ENCODE measurements at regions not wholly inside any gene's neighbourhood (a gene's known extent, or its start where the extent isn't known, plus 50 kb on each side); places are given as distances from the start of the nearest gene placed in this dataset.

DNA sequence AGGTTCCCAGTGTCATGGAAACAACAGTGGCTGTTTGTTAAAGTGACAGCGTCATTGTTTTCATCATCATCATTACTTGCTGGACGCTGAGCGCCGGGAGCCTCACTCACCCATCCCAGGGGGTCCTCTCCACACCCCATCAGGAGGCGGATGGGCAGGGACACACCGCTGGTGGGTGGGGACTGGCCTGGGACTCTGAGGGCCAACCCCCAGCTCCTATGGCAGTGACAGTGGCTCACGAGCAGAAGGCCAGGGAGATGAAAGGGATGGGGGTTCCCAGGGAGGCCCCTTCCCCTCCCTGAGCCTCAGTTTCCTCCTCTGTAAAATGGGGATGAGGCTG lies 76.6 kb upstream of the PRR5 start:
- in situ Hi-C loops (cut with HindIII; ENCODE audit: low pct_unique_long_range_greater_than_20kb, low sequenced_read_pairs): no loop called here
- no peak for DNase-seq (ENCODE audit: low read depth, low spot score)

DNA sequence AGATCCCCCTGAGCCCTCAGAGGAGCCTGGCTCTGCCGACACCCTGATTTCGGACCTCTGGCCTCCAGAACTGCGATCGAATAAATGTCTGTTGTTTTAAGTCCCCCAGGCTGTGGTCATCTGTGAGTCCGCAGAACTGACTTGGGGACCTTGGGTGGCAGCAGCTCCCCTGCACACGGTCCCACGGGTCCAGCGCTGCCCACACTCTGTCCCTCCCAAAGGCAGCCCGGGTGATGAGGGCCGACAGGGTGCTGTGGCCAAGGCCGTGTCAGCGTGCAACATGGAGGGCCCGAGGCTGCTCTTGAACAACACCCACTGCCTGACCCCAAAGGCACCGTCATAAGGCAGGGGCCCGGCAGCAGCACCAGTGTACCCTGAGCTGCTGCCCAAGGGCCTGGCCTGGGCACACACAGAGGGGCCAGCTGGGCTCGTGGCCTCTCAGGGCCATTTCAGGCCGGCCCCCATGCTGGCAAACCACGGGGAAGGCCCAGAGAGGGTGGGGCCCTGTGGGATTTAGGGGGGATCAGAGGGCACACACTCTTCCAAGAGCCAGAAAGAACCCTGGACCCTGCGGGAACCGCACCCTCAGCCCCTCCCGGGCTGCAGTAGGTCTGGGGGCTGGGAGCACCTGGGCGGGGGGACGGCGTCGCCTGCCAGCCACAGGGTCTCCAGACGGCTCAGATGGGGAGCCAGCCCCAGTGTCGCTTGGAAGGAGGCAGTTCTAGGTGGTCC lies 77.1 kb upstream of the PRR5 start:
- Histone ChIP-seq H3K36me3 (ENCODE audit: control insufficient read depth, insufficient read depth, low read length) (no peaks in the 10 kb centered on the region), H3K4me3 (ENCODE audit: low read depth in 2 of 2, low read length in 2 of 2) (no peak overlapping the region), H3K9me3 (ENCODE audit: control insufficient read depth, insufficient read depth, low read depth, low read length) (no peaks in the 10 kb centered on the region), H3K4me1 (ENCODE audit: control insufficient read depth, insufficient read depth, low read length) (peaks cover 3% of the 10 kb centered on the region; the same call in 1 of the 2 replicates), H3K27ac (ENCODE audit: low read length) (no peak overlapping the region), H3K27me3 (ENCODE audit: control insufficient read depth, insufficient read depth, low read length) (no peaks in the 10 kb centered on the region)
- ChIA-PET POLR2A (no interaction called here), CTCF (interaction anchor here (1.0 kb wide), 1 partner anchor 539 kb away, joined by 4 read pairs; no protein-coding TSS in a partner anchor)
- no TSS peak for BruUV-seq (replicated peaks)
- DNase-seq (ENCODE audit: low read depth, low spot score) (no peak), ATAC-seq (no peak)
- TF ChIP-seq, protein P1, sequence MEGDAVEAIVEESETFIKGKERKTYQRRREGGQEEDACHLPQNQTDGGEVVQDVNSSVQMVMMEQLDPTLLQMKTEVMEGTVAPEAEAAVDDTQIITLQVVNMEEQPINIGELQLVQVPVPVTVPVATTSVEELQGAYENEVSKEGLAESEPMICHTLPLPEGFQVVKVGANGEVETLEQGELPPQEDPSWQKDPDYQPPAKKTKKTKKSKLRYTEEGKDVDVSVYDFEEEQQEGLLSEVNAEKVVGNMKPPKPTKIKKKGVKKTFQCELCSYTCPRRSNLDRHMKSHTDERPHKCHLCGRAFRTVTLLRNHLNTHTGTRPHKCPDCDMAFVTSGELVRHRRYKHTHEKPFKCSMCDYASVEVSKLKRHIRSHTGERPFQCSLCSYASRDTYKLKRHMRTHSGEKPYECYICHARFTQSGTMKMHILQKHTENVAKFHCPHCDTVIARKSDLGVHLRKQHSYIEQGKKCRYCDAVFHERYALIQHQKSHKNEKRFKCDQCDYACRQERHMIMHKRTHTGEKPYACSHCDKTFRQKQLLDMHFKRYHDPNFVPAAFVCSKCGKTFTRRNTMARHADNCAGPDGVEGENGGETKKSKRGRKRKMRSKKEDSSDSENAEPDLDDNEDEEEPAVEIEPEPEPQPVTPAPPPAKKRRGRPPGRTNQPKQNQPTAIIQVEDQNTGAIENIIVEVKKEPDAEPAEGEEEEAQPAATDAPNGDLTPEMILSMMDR (IDR thresholded peaks at IDR 0.05): no peak
- no peak for TF ChIP-seq SIN3A (IDR thresholded peaks at IDR 0.05; ENCODE audit: borderline replicate concordance, insufficient read depth, low read depth, low read length)
- TF ChIP-seq, protein P2, sequence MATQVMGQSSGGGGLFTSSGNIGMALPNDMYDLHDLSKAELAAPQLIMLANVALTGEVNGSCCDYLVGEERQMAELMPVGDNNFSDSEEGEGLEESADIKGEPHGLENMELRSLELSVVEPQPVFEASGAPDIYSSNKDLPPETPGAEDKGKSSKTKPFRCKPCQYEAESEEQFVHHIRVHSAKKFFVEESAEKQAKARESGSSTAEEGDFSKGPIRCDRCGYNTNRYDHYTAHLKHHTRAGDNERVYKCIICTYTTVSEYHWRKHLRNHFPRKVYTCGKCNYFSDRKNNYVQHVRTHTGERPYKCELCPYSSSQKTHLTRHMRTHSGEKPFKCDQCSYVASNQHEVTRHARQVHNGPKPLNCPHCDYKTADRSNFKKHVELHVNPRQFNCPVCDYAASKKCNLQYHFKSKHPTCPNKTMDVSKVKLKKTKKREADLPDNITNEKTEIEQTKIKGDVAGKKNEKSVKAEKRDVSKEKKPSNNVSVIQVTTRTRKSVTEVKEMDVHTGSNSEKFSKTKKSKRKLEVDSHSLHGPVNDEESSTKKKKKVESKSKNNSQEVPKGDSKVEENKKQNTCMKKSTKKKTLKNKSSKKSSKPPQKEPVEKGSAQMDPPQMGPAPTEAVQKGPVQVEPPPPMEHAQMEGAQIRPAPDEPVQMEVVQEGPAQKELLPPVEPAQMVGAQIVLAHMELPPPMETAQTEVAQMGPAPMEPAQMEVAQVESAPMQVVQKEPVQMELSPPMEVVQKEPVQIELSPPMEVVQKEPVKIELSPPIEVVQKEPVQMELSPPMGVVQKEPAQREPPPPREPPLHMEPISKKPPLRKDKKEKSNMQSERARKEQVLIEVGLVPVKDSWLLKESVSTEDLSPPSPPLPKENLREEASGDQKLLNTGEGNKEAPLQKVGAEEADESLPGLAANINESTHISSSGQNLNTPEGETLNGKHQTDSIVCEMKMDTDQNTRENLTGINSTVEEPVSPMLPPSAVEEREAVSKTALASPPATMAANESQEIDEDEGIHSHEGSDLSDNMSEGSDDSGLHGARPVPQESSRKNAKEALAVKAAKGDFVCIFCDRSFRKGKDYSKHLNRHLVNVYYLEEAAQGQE (IDR thresholded peaks at IDR 0.05; ENCODE audit: insufficient read depth in 1 of 2, low read depth in 2 of 2, low read length in 1 of 2): no peak
- TF ChIP-seq POLR2AphosphoS5 (IDR thresholded peaks at IDR 0.05; ENCODE audit: low read depth, low read length): no peak
- TF ChIP-seq TCF7L2 (IDR thresholded peaks at IDR 0.05; ENCODE audit: low read depth, low read length): no peak
- in situ Hi-C loops (cut with HindIII; ENCODE audit: low pct_unique_long_range_greater_than_20kb, low sequenced_read_pairs): no loop called here
- intact Hi-C loops (cut with micrococcal nuclease; ENCODE audit: unreplicated experiment): loop anchor here (5.0 to 10.0 kb wide), 3 partner anchors 280 to 633 kb away; no protein-coding TSS in a partner anchor

More for the DNA sequence above, 76.6 kb upstream of the PRR5 start:
- POLR2A ChIA-PET: no interaction called here
- no peak overlapping the region for H3K4me3 ChIP-seq (ENCODE audit: low read depth in 2 of 2, low read length in 2 of 2)
- CTCF ChIA-PET: interaction anchor here (0.6 to 1.0 kb wide), 3 partner anchors 540 to 667 kb away, joined by 4 read pairs; no protein-coding TSS in a partner anchor
- no peak for ATAC-seq
- no peaks in the 10 kb centered on the region for H3K36me3 ChIP-seq (ENCODE audit: control insufficient read depth, insufficient read depth, low read length)
- peaks cover 3% of the 10 kb centered on the region; the same call in 1 of the 2 replicates for H3K4me1 ChIP-seq (ENCODE audit: control insufficient read depth, insufficient read depth, low read length)
- intact Hi-C loops (cut with micrococcal nuclease; ENCODE audit: unreplicated experiment): loop anchor here (5.0 to 10.0 kb wide), 3 partner anchors 281 to 633 kb away; no protein-coding TSS in a partner anchor
- no TSS peak for BruUV-seq (replicated peaks)
- no peaks in the 10 kb centered on the region for H3K9me3 ChIP-seq (ENCODE audit: control insufficient read depth, insufficient read depth, low read depth, low read length)
- no peaks in the 10 kb centered on the region for H3K27me3 ChIP-seq (ENCODE audit: control insufficient read depth, insufficient read depth, low read length)
- H3K27ac ChIP-seq (ENCODE audit: low read length): no peak overlapping the region
- no peak for TF ChIP-seq TCF7L2 (IDR thresholded peaks at IDR 0.05; ENCODE audit: low read depth, low read length)
- TF ChIP-seq, protein P2 (IDR thresholded peaks at IDR 0.05; ENCODE audit: insufficient read depth in 1 of 2, low read depth in 2 of 2, low read length in 1 of 2): no peak
- no peak for TF ChIP-seq POLR2AphosphoS5 (IDR thresholded peaks at IDR 0.05; ENCODE audit: low read depth, low read length)
- no peak for TF ChIP-seq SIN3A (IDR thresholded peaks at IDR 0.05; ENCODE audit: borderline replicate concordance, insufficient read depth, low read depth, low read length)
- TF ChIP-seq, protein P1 (IDR thresholded peaks at IDR 0.05): no peak
